HG02610 (cell line): ENCODE measurements at regions not wholly inside any gene's neighbourhood (a gene's known extent, or its start where the extent isn't known, plus 50 kb on each side); places are given as distances from the start of the nearest gene placed in this dataset.
"Not testable (repeated sequence)": the region's sequence is repeated elsewhere in the genome, so short reads cannot be mapped to it uniquely, and the experiment has no call there.

Source experiments
- ATAC-seq: cut with Tn5 transposase; IDR thresholded peaks from one replicate; pipeline ENCODE4 v1.9.1; 2021; ENCODE audit warnings: mild to moderate bottlenecking, moderate library complexity; ENCODE audit not compliant: unreplicated experiment

- ATAC-seq: not testable (repeated sequence)
Measured at GRCh38 chr19:14285726-14286125, 79.8 kb upstream of the ADGRL1 start.

DNA sequence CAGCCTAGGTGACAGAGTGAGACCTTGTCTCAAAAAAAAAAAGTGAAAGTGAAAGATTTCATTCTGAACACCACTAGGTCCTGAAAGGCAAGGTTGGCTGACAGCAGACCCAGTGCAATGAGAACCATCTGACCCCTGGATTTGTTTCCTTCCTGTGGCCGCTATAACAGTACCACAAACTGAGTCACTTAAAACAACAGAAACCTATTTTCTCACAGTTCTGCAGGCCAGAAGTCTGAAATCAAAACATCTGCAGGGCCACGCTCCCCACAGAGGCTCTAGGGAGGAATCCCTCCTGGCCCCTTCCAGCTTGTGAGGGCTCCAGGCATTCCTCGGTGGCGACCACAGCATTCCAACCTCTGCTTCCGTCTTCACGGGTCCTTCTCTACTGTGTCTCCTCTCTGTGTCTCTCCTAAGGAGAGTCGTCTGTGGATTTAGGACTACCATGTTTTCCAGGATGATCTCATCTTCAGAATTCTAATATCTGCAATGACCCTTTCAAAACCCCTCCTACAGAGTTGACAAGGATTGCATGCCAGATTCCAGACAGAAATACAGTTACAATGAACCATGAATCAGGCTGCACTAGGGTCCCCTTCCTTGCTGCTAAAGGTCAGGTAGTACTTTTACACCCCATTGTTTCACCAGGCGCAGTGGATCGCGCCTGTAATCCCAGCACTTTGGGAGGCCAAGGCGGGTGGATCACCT is 78.0 kb upstream of the ADGRL1 start:
- ATAC-seq: peak; percentile 91

GRCh38 chr19:14279270-14279669 is 73.3 kb upstream of the ADGRL1 start:
- ATAC-seq: not testable (repeated sequence)

- ATAC-seq: no peak
Measured at GRCh38 chr19:14277608-14278007, 71.6 kb upstream of the ADGRL1 start.

GRCh38 chr19:14275823-14276222 is 69.9 kb upstream of the ADGRL1 start:
- ATAC-seq: not testable (repeated sequence)

GRCh38 chr19:14272623-14273022 is 66.7 kb upstream of the ADGRL1 start:
- ATAC-seq: no peak

DNA sequence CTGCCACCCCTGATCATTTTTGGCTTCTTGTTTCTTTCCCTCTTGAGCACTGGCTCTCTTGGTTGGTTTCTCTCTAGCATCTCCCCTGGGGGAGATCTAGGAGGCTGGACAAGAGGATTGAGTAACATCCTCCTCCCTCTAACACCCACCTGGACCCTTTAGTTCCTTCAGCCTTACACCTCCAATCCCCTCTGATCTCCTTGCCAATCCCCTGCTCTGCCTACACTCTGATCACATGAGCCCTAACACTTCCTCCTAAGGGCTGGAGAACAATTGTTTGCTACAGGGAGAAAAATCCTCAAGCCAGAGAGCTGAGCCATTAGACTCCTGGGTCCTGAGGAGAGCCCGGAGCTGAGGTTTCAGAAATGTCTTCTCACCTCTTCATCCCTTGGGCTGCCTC is 65.9 kb upstream of the ADGRL1 start:
- no peak for ATAC-seq

- ATAC-seq: not testable (repeated sequence)
Measured at GRCh38 chr19:14270557-14270956, 64.6 kb upstream of the ADGRL1 start.

GRCh38 chr19:14267224-14267741 is 61.3 kb upstream of the ADGRL1 start:
- no peak for ATAC-seq

DNA sequence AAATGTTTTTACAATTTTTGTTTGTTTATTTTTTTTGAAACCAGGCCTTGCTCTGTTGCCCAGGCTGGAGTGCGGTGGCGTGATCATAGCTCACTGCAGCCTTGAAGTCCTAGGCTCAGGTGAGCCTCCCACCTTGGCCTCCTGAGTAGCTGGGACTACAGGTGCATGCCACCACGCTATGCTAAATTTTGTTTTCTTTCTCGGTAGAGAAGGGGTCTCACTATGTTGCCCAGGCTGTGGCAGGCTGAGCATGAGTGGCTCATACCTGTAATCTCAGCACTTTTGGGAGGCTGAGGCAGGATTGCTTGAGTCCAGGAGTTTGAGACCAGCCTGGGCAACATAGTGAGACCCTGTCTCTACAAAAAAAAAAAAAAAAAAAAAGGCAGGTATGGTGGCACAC is 60.2 kb upstream of the ADGRL1 start:
- not testable (repeated sequence) for ATAC-seq

- ATAC-seq: no peak
Measured at GRCh38 chr19:14265290-14266036, 59.5 kb upstream of the ADGRL1 start.

GRCh38 chr19:14255902-14256649 is 50.1 kb upstream of the ADGRL1 start:
- not testable (repeated sequence) for ATAC-seq
